HEK293T (cell line): ENCODE measurements at regions not wholly inside any gene's neighbourhood (a gene's known extent, or its start where the extent isn't known, plus 50 kb on each side); places are given as distances from the start of the nearest gene placed in this dataset.

Experiments used
- CTCF ChIA-PET: fragments of 350-600 bp; formaldehyde crosslinking; extraction: SDS; loops from one replicate; lab custom pipeline; 2021; ENCODE audit warnings: antibody characterized with exemption, inconsistent platforms; lab: Yijun Ruan, JAX
- POLR2A ChIA-PET: fragments of 350-600 bp; formaldehyde crosslinking; extraction: SDS; loops from one replicate; lab custom pipeline; 2020; ENCODE audit warnings: antibody characterized with exemption, inconsistent platforms; lab: Yijun Ruan, JAX
- DNase-seq: peaks from one replicate; pipeline ENCODE4 v3.0.0; 2012; ENCODE audit warnings: mixed read lengths; ENCODE audit errors: extremely low spot score
- ARNT ChIP-seq: fragments of 450-650 bp; IDR thresholded peaks from 2 replicates; pipeline ENCODE4 v1.6.1; 2017; ENCODE audit warnings: mild to moderate bottlenecking
- BHLHE40 ChIP-seq: fragments of 450-650 bp; IDR thresholded peaks from 2 replicates; pipeline ENCODE4 v1.6.1; 2016; ENCODE audit warnings: mild to moderate bottlenecking, moderate library complexity, borderline replicate concordance
- CTBP1 ChIP-seq: fragments of 450-650 bp; IDR thresholded peaks from 2 replicates; pipeline ENCODE4 v1.6.1; 2016; ENCODE audit warnings: borderline replicate concordance
- ELF4 ChIP-seq: fragments of 450-650 bp; IDR thresholded peaks from 2 replicates; pipeline ENCODE4 v1.6.1; 2017; ENCODE audit warnings: antibody characterized with exemption
- FOXA1 ChIP-seq: fragments of 450-650 bp; IDR thresholded peaks from 2 replicates; pipeline ENCODE4 v1.6.1; 2016; ENCODE audit warnings: mild to moderate bottlenecking
- FOXK2 ChIP-seq: fragments of 450-650 bp; IDR thresholded peaks from 2 replicates; pipeline ENCODE4 v1.6.1; 2016; ENCODE audit warnings: mild to moderate bottlenecking
- FOXM1 ChIP-seq: fragments of 450-650 bp; IDR thresholded peaks from 2 replicates; pipeline ENCODE4 v1.6.1; 2017; ENCODE audit warnings: mild to moderate bottlenecking, borderline replicate concordance
- HDGF ChIP-seq: fragments of 450-650 bp; IDR thresholded peaks from 2 replicates; pipeline ENCODE4 v1.6.1; 2017; ENCODE audit warnings: antibody characterized with exemption, borderline replicate concordance
- L3MBTL2 ChIP-seq: fragments of 450-650 bp; conservative IDR thresholded peaks from 2 replicates; pipeline ENCODE4 v1.6.1; 2016; ENCODE audit warnings: mild to moderate bottlenecking
- LEF1 ChIP-seq: fragments of 450-650 bp; IDR thresholded peaks from 2 replicates; pipeline ENCODE4 v1.6.1; 2017; ENCODE audit warnings: mild to moderate bottlenecking, borderline replicate concordance
- NFRKB ChIP-seq: fragments of 450-650 bp; IDR thresholded peaks from 2 replicates; pipeline ENCODE4 v1.6.1; 2016; ENCODE audit warnings: mild to moderate bottlenecking, moderate library complexity
- SP1 ChIP-seq: fragments of 450-650 bp; IDR thresholded peaks from 2 replicates; pipeline ENCODE4 v1.6.1; 2017
- SUZ12 ChIP-seq: fragments of 450-650 bp; IDR thresholded peaks from 2 replicates; pipeline ENCODE4 v1.6.1; 2016; ENCODE audit warnings: mild to moderate bottlenecking
- TARDBP ChIP-seq: fragments of 450-650 bp; IDR thresholded peaks from 2 replicates; pipeline ENCODE4 v1.6.1; 2016
- ZNF384 ChIP-seq: fragments of 450-650 bp; IDR thresholded peaks from 2 replicates; pipeline ENCODE4 v1.6.1; 2016
- TF ChIP-seq, protein P1 (sequence below): fragments of 450-650 bp; IDR thresholded peaks from 2 replicates; pipeline ENCODE4 v1.6.1; 2016

DNA sequence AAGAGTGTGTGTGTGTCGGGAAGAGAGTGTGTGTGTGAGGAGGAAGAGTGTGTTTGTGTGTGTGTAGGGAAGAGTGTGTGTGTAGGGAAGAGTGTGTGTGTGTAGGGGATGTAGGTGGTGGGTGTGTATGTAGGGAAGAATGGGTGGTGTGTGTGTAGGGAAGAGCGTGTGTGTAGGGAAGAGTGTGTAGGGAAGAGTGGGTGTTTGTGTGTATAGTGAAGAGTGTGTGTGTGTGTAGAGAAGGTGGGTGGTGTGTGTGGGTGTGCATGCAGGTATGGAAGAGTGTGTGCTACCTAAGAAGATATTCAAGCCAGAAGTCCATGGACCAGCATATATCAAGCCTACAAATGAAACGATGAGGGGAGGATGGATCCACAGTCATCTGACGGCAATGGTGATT is 265.8 kb downstream of the FGF9 start:
- ChIA-PET CTCF (no interaction called here), POLR2A (no interaction called here)
- DNase-seq: no peak
- no peak for TF ChIP-seq ELF4
- no peak for TF ChIP-seq LEF1
- TF ChIP-seq HDGF: no peak
- no peak for TF ChIP-seq NFRKB
- no peak for TF ChIP-seq ZNF384
- TF ChIP-seq CTBP1: no peak
- no peak for TF ChIP-seq SP1
- no peak for TF ChIP-seq TARDBP
- TF ChIP-seq L3MBTL2: no peak
- TF ChIP-seq BHLHE40: no peak

DNA sequence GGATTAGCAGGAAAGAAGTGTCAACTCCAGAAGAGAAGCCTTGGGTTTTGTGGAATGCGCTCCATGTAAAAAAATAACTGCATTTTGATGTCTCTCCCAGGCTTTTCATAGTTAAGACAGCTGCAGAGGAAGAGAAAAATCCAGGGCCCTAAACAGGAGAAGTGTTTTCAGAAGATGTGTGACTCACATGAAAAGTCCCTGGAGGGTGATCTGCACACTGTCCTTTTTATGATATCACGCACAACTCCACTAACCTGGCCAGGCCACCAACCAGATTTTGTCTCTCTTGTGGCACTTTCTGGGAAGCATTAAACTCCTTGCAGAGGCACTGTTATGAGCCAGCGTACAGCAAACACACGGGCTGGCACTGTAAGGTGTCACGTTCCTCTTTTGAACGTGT is 267.3 kb downstream of the FGF9 start:
- no peak for TF ChIP-seq ZNF384
- TF ChIP-seq ELF4: no peak
- no peak for TF ChIP-seq BHLHE40
- TF ChIP-seq TARDBP: no peak
- no peak for TF ChIP-seq SP1
- TF ChIP-seq FOXA1: no peak
- no peak for TF ChIP-seq LEF1
- no peak for TF ChIP-seq NFRKB
- TF ChIP-seq HDGF: no peak
- TF ChIP-seq, protein P1, sequence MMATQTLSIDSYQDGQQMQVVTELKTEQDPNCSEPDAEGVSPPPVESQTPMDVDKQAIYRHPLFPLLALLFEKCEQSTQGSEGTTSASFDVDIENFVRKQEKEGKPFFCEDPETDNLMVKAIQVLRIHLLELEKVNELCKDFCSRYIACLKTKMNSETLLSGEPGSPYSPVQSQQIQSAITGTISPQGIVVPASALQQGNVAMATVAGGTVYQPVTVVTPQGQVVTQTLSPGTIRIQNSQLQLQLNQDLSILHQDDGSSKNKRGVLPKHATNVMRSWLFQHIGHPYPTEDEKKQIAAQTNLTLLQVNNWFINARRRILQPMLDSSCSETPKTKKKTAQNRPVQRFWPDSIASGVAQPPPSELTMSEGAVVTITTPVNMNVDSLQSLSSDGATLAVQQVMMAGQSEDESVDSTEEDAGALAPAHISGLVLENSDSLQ: no peak
- no peak for TF ChIP-seq SUZ12
- no peak for TF ChIP-seq L3MBTL2
- ChIA-PET CTCF (interaction anchor here (1.1 kb wide), 1 partner anchor 25 kb away, joined by 3 read pairs; no protein-coding TSS in a partner anchor), POLR2A (no interaction called here)
- DNase-seq: no peak

GRCh38 chr13:21938636-21939035 is 267.8 kb downstream of the FGF9 start:
- DNase-seq: no peak
- no peak for TF ChIP-seq LEF1
- TF ChIP-seq ZNF384: no peak
- TF ChIP-seq FOXA1: no peak
- no peak for TF ChIP-seq FOXM1
- no peak for TF ChIP-seq L3MBTL2
- no peak for TF ChIP-seq SP1
- TF ChIP-seq FOXK2: no peak
- no peak for TF ChIP-seq TARDBP
- TF ChIP-seq CTBP1: no peak
- no peak for TF ChIP-seq NFRKB
- TF ChIP-seq HDGF: no peak
- no peak for TF ChIP-seq BHLHE40
- no peak for TF ChIP-seq SUZ12
- TF ChIP-seq ELF4: no peak
- POLR2A ChIA-PET: no interaction called here
- CTCF ChIA-PET: interaction anchor here (1.1 kb wide), 1 partner anchor 26 kb away, joined by 3 read pairs; no protein-coding TSS in a partner anchor

- ChIA-PET POLR2A (no interaction called here), CTCF (no interaction called here)
- DNase-seq: no peak
- TF ChIP-seq SP1 (no peak), NFRKB (no peak), CTBP1 (no peak), BHLHE40 (no peak), L3MBTL2 (no peak), FOXK2 (no peak), SUZ12 (no peak), ELF4 (no peak), TARDBP (no peak), ARNT (no peak), FOXA1 (no peak), HDGF (no peak), LEF1 (no peak), ZNF384 (no peak), FOXM1 (no peak)
- TF ChIP-seq, protein P1: no peak
Observed at GRCh38 chr13:21942061-21942460, 271.2 kb downstream of the FGF9 start.

DNA sequence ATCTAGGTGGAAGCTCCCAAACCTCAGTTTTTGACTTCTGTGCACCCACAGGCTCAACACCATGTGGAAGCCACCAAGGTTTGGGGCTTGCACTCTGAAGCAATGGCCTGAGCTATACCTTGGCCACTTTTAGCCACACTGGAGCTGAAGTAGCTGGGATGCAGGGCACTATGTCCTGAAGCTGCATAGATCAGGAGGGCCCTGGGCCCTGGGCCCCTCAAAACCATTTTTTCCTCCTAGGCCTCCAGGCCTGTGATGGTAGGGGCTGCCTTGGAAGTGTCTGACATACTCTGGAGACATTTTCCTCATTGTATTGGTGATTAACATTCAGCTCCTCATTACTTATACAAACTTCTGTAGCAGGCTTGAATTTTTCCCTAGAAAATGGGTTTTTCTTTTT is 273.7 kb downstream of the FGF9 start:
- CTCF ChIA-PET: no interaction called here
- no peak for DNase-seq
- TF ChIP-seq SP1: no peak
- no peak for TF ChIP-seq NFRKB
- no peak for TF ChIP-seq BHLHE40
- no peak for TF ChIP-seq LEF1
- no peak for TF ChIP-seq TARDBP
- TF ChIP-seq L3MBTL2: no peak
- no peak for TF ChIP-seq SUZ12
- no peak for TF ChIP-seq ELF4
- TF ChIP-seq CTBP1: no peak
- TF ChIP-seq, protein P1: no peak
- no peak for TF ChIP-seq HDGF
- POLR2A ChIA-PET: no interaction called here

- POLR2A ChIA-PET: no interaction called here
- TF ChIP-seq NFRKB (no peak), FOXK2 (no peak), L3MBTL2 (no peak), HDGF (no peak)
- TF ChIP-seq, protein P1: no peak
- DNase-seq: no peak
- CTCF ChIA-PET: no interaction called here
Observed at GRCh38 chr13:21945195-21945594, 274.3 kb downstream of the FGF9 start.
